ENCODE measurements at regions not wholly inside any gene's neighbourhood (a gene's known extent, or its start where the extent isn't known, plus 50 kb on each side); places are given as distances from the start of the nearest gene placed in this dataset.
"Not testable (repeated sequence)": the region's sequence is repeated elsewhere in the genome, so short reads cannot be mapped to it uniquely, and the experiment has no call there.

GRCh38 chr12:131357185-131357747 is 353.6 kb upstream of the SFSWAP start:
- no peak for ATAC-seq
- no peak for DNase-seq

GRCh38 chr12:131357920-131358319 is 353.0 kb upstream of the SFSWAP start:
- no peak for ATAC-seq

GRCh38 chr12:131362291-131363211 is 348.3 kb upstream of the SFSWAP start:
- DNase-seq (no peak), ATAC-seq (no peak)

More at GRCh38 chr12:131357920-131358319, 353.0 kb upstream of the SFSWAP start:
- DNase-seq: no peak

- DNase-seq: no peak
- no peak for ATAC-seq
Observed at GRCh38 chr12:131363393-131363792, 347.5 kb upstream of the SFSWAP start.

GRCh38 chr12:131363841-131364495 is 346.9 kb upstream of the SFSWAP start:
- ATAC-seq: no peak

GRCh38 chr12:131364903-131365820 is 345.7 kb upstream of the SFSWAP start:
- DNase-seq (no peak), ATAC-seq (no peak)

More at GRCh38 chr12:131363841-131364495, 346.9 kb upstream of the SFSWAP start:
- no peak for DNase-seq

GRCh38 chr12:131365821-131366260 is 345.0 kb upstream of the SFSWAP start:
- DNase-seq: no peak
- no peak for ATAC-seq

- ATAC-seq: no peak
- no peak for DNase-seq
Observed at GRCh38 chr12:131366261-131366871, 344.5 kb upstream of the SFSWAP start.

- not testable (repeated sequence) for ATAC-seq, DNase-seq
Observed at GRCh38 chr12:131367067-131367982, 343.6 kb upstream of the SFSWAP start.

GRCh38 chr12:131367983-131368667 is 342.8 kb upstream of the SFSWAP start:
- no peak for ATAC-seq
- DNase-seq: no peak

- DNase-seq (no peak), ATAC-seq (no peak)
Observed at GRCh38 chr12:131368668-131369071, 342.2 kb upstream of the SFSWAP start.

GRCh38 chr12:131369094-131369845 is 341.6 kb upstream of the SFSWAP start:
- ATAC-seq: no peak
- no peak for DNase-seq

- DNase-seq (no peak), ATAC-seq (no peak)
Observed at GRCh38 chr12:131370321-131370720, 340.6 kb upstream of the SFSWAP start.

- DNase-seq: no peak
- ATAC-seq: no peak
Observed at GRCh38 chr12:131370791-131371347, 340.0 kb upstream of the SFSWAP start.

GRCh38 chr12:131371401-131372170 is 339.3 kb upstream of the SFSWAP start:
- ATAC-seq: no peak
- DNase-seq: no peak

GRCh38 chr12:131372171-131372475 is 338.8 kb upstream of the SFSWAP start:
- ATAC-seq: no peak

GRCh38 chr12:131372706-131373195 is 338.1 kb upstream of the SFSWAP start:
- no peak for ATAC-seq
- DNase-seq: no peak

More at GRCh38 chr12:131372171-131372475, 338.8 kb upstream of the SFSWAP start:
- DNase-seq: no peak

Measured in stimulated activated naive CD8-positive, alpha-beta T cell treated with anti-CD3 and anti-CD28 coated beads, Interleukin-15, Interleukin-2, amounts not matched to agents 100 U/mL and 50 U/mL, for 24 hours (primary cell).